ENCODE measurements at regions not wholly inside any gene's neighbourhood (a gene's known extent, or its start where the extent isn't known, plus 50 kb on each side); places are given as distances from the start of the nearest gene placed in this dataset.

- TF ChIP-seq POLR2A (IDR thresholded peaks at IDR 0.05; ENCODE audit: low read depth, low read length) (no peak), POLR2AphosphoS5 (IDR thresholded peaks at IDR 0.05; ENCODE audit: low read depth, low read length) (no peak)
Measured at GRCh38 chr5:53367727-53368126, 112.7 kb upstream of the FST start.
